GM12891 (cell line): ENCODE measurements at regions not wholly inside any gene's neighbourhood (a gene's known extent, or its start where the extent isn't known, plus 50 kb on each side); places are given as distances from the start of the nearest gene placed in this dataset.

Experiments
- POLR2A ChIP-seq: IDR thresholded peaks from 2 replicates; pipeline ENCODE4 v1.6.1; 2011; ENCODE audit warnings: low read depth, low read length, control low read depth
- SPI1 ChIP-seq: IDR thresholded peaks from 2 replicates; pipeline ENCODE4 v1.6.1; 2011; ENCODE audit warnings: low read depth, low read length, control low read depth
- TAF1 ChIP-seq: IDR thresholded peaks from 2 replicates; pipeline ENCODE4 v1.6.1; 2011; ENCODE audit warnings: low read depth, low read length, control low read depth

DNA sequence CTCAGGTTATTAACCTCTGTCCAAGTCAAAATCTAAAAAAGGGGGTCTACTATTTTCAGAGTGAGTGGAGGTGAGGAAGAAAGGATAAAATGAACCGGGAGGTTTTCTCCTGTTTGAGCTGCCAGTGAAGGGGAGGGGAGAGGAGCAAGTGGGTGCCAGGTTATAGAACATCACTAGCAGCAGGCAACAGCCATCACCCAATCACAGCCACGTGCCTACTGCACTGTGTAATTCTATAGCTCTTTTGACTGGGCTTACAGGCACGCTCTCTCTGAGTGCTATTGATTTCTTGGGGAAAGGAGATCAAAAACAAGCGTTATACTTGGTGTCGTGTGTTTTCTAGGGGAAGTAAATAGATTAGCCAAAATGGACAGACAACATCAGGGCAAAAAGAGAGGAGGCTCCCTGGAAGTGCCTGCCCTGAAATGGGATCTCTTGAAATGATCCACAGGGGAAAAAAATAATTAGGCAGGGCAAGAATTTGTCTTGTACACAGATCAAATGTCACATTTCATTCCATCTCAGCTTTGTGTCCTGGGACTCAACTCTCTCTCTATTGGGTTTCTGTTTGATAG lies 300.5 kb upstream of the LCORL start:
- TF ChIP-seq TAF1 = no peak
- TF ChIP-seq SPI1 = no peak
- TF ChIP-seq POLR2A = no peak
